NCI-H2196 (cell line): ENCODE measurements at regions not wholly inside any gene's neighbourhood (a gene's known extent, or its start where the extent isn't known, plus 50 kb on each side); places are given as distances from the start of the nearest gene placed in this dataset.

Experiments used
- DNase-seq: peaks from one replicate; lab custom pipeline; 2025; ENCODE audit not compliant: unreplicated experiment; lab: John Stamatoyannopoulos, UW

- DNase-seq, result no peak
Observed at GRCh38 chr11:92276773-92277172, 52.2 kb downstream of the FAT3 start.

- DNase-seq, result no peak
Observed at GRCh38 chr11:92277871-92278270, 53.3 kb downstream of the FAT3 start.

- no peak for DNase-seq
Observed at GRCh38 chr11:92278791-92279433, 54.3 kb downstream of the FAT3 start.

DNA sequence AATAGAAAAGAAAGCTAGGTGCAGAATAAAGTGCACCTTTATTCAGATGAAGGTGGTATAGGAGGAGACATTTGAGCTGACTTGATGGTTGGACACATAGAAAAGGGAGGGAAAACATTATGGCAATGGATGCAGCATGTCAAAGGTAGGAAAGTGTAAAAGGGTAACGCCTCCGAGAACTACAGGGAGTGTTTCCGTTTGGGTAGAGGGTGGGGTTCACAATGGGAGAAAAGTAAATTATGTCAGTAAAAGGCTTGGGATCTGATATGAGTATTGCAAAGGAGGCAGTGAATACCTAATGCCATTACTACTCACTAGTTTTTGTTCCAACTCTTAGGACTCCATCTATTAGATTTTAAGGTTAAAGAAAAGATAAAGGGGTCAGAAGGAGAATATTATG lies 59.5 kb downstream of the FAT3 start:
- no peak for DNase-seq

DNA sequence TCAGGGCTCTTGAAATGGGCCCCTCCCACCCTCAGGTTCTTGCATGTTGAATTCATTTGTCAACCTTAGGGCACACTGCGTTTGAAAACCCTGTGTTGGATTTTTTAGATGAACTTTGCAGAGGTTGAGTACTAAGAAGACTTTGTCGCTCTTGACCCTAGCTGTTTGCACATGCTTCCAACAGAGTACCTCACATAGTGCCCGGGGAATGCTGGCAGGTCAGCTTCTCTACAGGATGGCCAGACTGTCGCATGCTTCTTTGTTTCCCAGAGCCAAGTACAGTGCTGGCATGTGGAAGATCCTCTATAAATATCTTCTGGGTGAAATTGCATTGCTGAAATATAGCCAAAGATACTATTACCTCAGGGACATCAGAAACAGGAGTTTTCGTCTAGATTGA lies 59.9 kb downstream of the FAT3 start:
- DNase-seq, result no peak

GRCh38 chr11:92285776-92286175 lies 61.2 kb downstream of the FAT3 start:
- DNase-seq, result no peak

DNA sequence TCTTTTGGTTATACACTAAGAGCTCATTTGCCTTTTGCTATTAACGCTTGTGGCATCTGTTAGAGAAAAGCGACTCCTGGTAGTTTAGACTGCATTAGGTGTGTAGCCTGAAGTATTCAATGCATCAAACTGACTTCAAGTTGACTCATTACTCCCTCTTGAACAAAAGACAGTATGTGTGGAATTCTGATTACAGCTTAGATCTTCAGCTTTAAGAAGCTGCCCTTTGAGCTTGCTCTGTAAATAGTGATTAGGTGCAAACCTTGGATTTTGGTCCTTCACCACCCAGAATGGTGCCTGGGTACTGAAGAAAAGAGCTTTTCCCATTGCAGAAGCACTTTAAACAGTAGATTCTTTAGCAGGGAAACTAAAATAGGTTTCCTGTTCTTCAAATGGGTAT lies 62.1 kb downstream of the FAT3 start:
- no peak for DNase-seq

DNA sequence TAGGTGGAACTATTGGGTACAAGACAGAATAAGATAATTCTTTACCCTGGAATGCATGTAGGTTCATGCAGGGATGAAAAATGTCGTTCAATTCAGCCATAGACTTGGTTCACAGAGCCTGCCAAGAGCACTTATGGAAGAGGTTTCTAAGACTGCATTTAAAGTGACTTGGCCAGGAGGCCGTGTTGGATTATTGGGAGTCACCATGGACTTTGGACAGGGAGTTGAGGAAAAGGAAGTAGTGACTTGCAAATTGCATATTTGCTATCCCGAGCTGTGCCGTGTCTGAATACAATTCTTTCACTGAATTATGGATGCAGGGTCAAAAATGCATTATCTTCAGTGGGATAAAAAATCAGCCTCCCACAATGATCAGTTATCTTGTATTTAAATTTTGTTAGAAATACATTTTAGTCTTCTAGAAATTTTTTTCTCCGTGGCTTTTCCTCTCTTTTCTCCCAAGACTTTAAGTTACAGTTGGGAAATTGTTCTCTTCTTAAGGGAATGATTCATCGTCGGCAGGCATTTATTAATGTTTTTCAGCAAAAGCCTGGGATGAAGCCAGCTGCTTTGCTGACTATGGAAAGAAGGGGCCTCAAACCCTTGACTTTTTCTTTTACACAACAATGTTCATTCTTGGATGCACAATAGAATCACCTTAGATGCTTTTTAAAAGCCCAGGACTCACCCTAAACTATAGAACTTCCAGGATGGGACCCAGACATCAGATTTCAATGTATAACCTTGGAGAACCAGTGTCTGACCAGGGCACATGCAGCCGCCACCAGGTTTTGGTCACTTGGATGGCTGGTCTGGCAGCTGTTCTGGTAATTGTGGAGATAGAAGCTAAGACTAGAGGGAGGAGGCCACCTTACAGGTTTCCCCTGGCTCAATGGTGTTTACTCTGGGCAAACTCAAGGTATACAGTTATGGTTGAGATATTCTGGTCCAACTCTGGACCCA lies 70.8 kb downstream of the FAT3 start:
- no peak for DNase-seq

GRCh38 chr11:92296138-92296515 lies 71.5 kb downstream of the FAT3 start:
- no peak for DNase-seq

DNA sequence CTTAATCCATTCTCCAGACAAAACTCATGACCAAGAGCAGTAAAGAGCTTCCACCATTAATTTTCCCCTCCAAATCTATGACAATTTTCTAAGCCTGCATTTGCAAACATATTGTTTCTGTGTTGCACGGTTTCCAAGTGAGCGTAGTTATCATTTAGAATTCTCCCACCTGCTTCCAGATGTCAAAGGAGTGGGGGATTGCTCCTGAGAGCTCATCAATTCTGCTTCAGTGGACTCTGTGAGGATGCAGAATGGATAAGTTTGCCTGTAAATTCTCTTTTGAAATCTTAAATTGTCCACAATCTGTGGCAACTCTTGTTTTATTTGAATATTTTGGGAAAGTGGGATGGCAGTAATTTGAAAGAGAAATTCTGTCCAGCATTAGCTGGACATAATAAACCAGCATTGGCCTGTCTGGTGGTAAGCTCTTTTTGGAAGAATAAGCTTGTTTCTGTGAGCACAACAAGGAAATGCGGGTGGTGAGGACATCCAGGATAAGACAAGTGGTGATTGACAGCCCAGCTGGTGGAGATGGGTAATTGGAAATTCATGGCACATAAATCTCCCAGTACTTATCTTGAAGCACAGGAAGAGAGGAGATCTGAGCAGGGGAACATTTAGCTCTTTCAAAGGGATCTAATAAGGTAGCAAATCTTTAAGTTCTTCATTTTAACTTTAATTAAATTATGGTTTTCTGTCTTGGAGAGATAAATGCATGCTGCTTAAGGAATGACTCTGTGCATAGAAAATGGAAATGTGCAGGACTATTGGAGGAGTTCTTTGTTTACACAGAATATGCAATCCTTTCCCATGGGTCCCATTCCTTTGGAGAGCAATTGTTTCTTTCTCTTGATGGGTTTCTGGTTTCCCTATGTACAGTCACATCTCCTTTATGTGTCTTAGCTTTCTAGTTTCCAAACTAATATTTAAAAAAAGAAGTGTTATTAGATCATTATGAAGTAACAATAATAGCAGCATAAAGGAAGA lies 73.2 kb downstream of the FAT3 start:
- DNase-seq, result no peak

DNA sequence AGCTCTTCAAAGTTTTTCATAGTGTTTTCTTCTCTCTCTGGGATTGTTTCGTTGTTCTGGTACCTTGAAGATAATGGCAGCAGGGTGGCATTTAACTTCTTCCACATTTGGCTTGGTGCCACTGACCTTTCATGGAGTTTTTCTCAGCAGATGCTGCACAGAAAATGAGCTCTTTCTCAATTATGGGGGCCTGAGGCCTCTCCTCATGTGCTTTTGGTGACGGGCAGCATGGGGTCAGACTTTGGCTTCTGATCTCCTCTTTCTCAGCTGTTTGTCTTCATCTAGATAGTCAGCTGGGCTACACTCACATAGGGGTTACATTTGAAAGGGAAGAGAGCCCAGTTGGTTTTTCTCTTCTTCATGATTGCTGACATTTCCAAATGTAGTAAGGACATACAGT lies 76.3 kb downstream of the FAT3 start:
- no peak for DNase-seq

- no peak for DNase-seq
Observed at GRCh38 chr11:92302770-92303169, 78.2 kb downstream of the FAT3 start.

DNA sequence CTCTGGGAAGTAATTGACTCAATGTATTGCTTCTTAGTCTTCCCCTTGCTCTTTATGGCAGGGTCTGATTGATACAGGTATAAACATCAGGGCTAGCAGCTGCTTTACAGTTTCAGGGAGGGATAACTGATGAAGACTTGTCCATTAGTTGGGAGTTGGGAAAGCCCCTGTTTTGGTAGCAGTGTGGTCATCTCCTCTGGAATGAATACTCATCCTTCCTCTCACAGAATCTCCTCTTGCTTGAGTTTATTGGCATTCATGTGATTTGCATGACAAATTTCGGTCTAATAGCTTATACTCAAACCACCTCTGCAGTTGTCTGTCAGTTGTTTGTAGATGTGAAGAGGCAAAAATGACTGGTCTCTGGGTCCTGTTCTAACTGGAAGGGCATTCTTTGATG lies 79.7 kb downstream of the FAT3 start:
- DNase-seq, result no peak

- no peak for DNase-seq
Observed at GRCh38 chr11:92306966-92307510, 82.4 kb downstream of the FAT3 start.

GRCh38 chr11:92308366-92308765 lies 83.7 kb downstream of the FAT3 start:
- no peak for DNase-seq

- no peak for DNase-seq
Observed at GRCh38 chr11:92311616-92312449, 87.2 kb downstream of the FAT3 start.

DNA sequence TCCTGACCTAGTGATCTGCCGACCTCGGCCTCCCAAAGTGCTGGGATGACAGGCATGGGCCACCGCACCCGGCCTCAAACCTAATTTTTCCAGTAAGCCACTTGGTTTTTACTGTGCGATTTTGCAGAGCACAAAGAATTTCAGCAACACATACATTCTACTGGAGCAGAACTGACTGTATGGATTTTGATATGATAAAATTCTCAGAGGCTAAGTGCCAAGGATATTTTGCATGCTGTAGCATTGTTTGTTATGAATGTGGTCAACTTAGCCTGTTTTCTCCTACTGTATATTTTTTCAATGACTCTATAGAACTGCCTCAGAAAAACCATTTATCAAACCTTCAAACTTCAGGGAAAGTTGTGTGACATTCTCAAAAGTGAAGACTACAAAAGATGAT lies 89.2 kb downstream of the FAT3 start:
- DNase-seq, result no peak

GRCh38 chr11:92314499-92314898 lies 89.9 kb downstream of the FAT3 start:
- DNase-seq, result no peak

DNA sequence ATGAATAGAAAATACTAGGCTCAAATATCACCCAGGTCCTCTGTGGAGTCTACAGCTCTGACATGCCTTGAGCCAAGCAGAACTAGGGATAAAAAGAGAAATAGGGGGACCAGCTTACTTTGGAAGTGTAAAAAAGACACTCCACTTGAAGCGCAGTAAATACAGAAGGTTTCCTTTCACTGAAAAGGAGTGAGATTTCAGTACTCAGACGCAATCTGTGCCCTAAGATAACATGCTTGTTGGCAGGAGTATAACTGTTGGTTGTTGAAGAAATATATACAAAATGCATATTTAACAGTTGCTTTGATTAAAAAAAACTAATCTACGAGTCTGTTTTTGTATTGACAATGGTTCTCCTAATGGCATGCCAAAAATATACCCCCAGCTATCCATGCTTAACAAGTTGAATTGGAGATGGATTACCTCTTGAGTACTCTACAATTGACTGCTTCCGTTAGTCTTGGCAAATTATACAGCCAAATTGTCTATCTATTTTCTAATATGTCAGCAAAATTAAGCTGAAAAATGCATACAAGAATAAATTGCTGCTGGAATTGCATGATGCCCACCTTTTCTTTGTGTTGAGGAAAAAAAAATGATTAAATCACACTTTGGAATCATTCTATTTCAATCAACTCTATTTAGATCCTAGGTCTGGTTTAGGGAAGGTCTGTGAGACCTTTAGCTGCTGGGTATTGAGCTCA lies 91.6 kb downstream of the FAT3 start:
- no peak for DNase-seq

- DNase-seq, result no peak
Observed at GRCh38 chr11:92317222-92317621, 92.6 kb downstream of the FAT3 start.
